GM13976 (cell line): ENCODE measurements at regions not wholly inside any gene's neighbourhood (a gene's known extent, or its start where the extent isn't known, plus 50 kb on each side); places are given as distances from the start of the nearest gene placed in this dataset.
"Not testable (repeated sequence)": the region's sequence is repeated elsewhere in the genome, so short reads cannot be mapped to it uniquely, and the experiment has no call there.

Source experiments
- DNase-seq: peaks from one replicate; pipeline ENCODE4 v3.0.0; 2012; ENCODE audit warnings: low spot score
- CTCF ChIP-seq: IDR thresholded peaks from 2 replicates; pipeline ENCODE4 v1.5.1; 2012; ENCODE audit warnings: borderline replicate concordance, mild to moderate bottlenecking; ENCODE audit not compliant: insufficient read depth; ENCODE audit errors: extremely low read depth, missing control alignments, control extremely low read depth
- in situ Hi-C: fragments of 300-500 bp; cut with MboI; formaldehyde crosslinking; loops from one replicate; pipeline ENCODE4 v1.12.0; 2022; ENCODE audit warnings: low sequenced_read_pairs, mixed read lengths, inconsistent platforms; ENCODE audit not compliant: unreplicated experiment

- no peak for DNase-seq
- in situ Hi-C loops: no loop called here
- TF ChIP-seq CTCF: no peak
Measured at GRCh38 chr7:81053623-81054022, 134.8 kb upstream of the SEMA3C start.

- TF ChIP-seq CTCF: no peak
- in situ Hi-C loops: no loop called here
- DNase-seq: no peak
Measured at GRCh38 chr7:81051811-81052413, 133.1 kb upstream of the SEMA3C start.

GRCh38 chr7:81045491-81046030 is 126.7 kb upstream of the SEMA3C start:
- no peak for DNase-seq
- in situ Hi-C loops: no loop called here
- no peak for TF ChIP-seq CTCF

- DNase-seq, in situ Hi-C loops: not testable (repeated sequence)
Measured at GRCh38 chr7:81042646-81043045, 123.8 kb upstream of the SEMA3C start.

- no peak for TF ChIP-seq CTCF
- in situ Hi-C loops: no loop called here
- no peak for DNase-seq
Measured at GRCh38 chr7:81040496-81040895, 121.6 kb upstream of the SEMA3C start.

GRCh38 chr7:81036871-81037270 is 118.0 kb upstream of the SEMA3C start:
- in situ Hi-C loops: no loop called here
- no peak for DNase-seq
- no peak for TF ChIP-seq CTCF

- DNase-seq: no peak
- in situ Hi-C loops: no loop called here
- TF ChIP-seq CTCF: no peak
Measured at GRCh38 chr7:81036057-81036456, 117.2 kb upstream of the SEMA3C start.
